Common myeloid progenitor, CD34-positive (primary cell): ENCODE measurements at regions not wholly inside any gene's neighbourhood (a gene's known extent, or its start where the extent isn't known, plus 50 kb on each side); places are given as distances from the start of the nearest gene placed in this dataset.

Source experiments
- CTCF ChIA-PET: fragments of 350-600 bp; sonication (Branson Sonifier 250); formaldehyde crosslinking; loops from one replicate; lab custom pipeline; 2021; ENCODE audit warnings: antibody characterized with exemption; lab: Charles Lee
- POLR2A ChIA-PET: fragments of 350-600 bp; sonication (Branson Sonifier 250); formaldehyde crosslinking; loops from one replicate; lab custom pipeline; 2021; ENCODE audit warnings: antibody characterized with exemption; lab: Charles Lee
- DNase-seq, 3 donors: peaks; one replicate each; pipeline versions ENCODE4 v3.0.0 to v3.0.0-alpha.2; 2013
- H3K27ac ChIP-seq, 2 experiments: 1 replicate in 1 of 2; 2 replicates in 1 of 2; pipeline ENCODE4 v1.7.0; 2013; ENCODE audit warnings: inconsistent platforms in 2 of 2, low read length in 2 of 2, mild to moderate bottlenecking in 2 of 2, low read depth in 1 of 2, moderate library complexity in 1 of 2; ENCODE audit not compliant: severe bottlenecking in 2 of 2, insufficient read depth in 1 of 2, poor library complexity in 1 of 2
- H3K27me3 ChIP-seq, 5 experiments: replicated peaks in 2 of 5; 1 replicate in 3 of 5; 2 replicates in 2 of 5; pipeline versions ENCODE4 v1.6.1 to v1.7.0; 2013; ENCODE audit warnings: low read length in 4 of 5, mild to moderate bottlenecking in 2 of 5, moderate library complexity in 2 of 5, inconsistent platforms in 1 of 5; ENCODE audit not compliant: insufficient read depth in 5 of 5, control insufficient read depth in 4 of 5
- H3K36me3 ChIP-seq, 4 experiments: 1 replicate in 2 of 4; 2 replicates in 2 of 4; pipeline versions ENCODE4 v1.6.1 to v1.7.0; 2013; ENCODE audit warnings: low read length in 3 of 4, control low read depth in 1 of 4, mild to moderate bottlenecking in 1 of 4; ENCODE audit not compliant: control insufficient read depth in 4 of 4, insufficient read depth in 4 of 4
- H3K4me1 ChIP-seq, 4 experiments: 1 replicate in 3 of 4; 2 replicates in 1 of 4; pipeline versions ENCODE4 v1.6.1 to v1.7.1; 2013; ENCODE audit warnings: low read length in 3 of 4, mild to moderate bottlenecking in 3 of 4, control low read depth in 1 of 4, inconsistent platforms in 1 of 4, moderate library complexity in 1 of 4; ENCODE audit not compliant: control insufficient read depth in 4 of 4, insufficient read depth in 4 of 4; ENCODE audit errors: control extremely low read depth in 1 of 4
- H3K4me3 ChIP-seq, 7 experiments: 1 replicate in 4 of 7; 2 replicates in 3 of 7; pipeline versions ENCODE4 v1.5.1 to v1.7.0; 2013; ENCODE audit warnings: mild to moderate bottlenecking in 7 of 7, low read length in 6 of 7, moderate library complexity in 6 of 7, inconsistent platforms in 2 of 7, low read depth in 2 of 7, control low read depth in 1 of 7; ENCODE audit not compliant: insufficient read depth in 4 of 7, control insufficient read depth in 1 of 7; ENCODE audit errors: extremely low read depth in 1 of 7
- H3K9me3 ChIP-seq, 5 experiments: 1 replicate in 4 of 5; 2 replicates in 1 of 5; pipeline versions ENCODE4 v1.6.1 to v1.7.1; 2013; ENCODE audit warnings: low read length in 4 of 5, mild to moderate bottlenecking in 2 of 5, inconsistent platforms in 1 of 5, low read depth in 1 of 5, moderate library complexity in 1 of 5; ENCODE audit not compliant: control insufficient read depth in 4 of 5, insufficient read depth in 2 of 5; ENCODE audit errors: control extremely low read depth in 1 of 5
- WGBS: methylation state at CpG from one replicate; pipeline ENCODE4 v1.1.5; 2013; ENCODE audit not compliant: insufficient coverage; 5-methylcytosine and 5-hydroxymethylcytosine counted together

DNA sequence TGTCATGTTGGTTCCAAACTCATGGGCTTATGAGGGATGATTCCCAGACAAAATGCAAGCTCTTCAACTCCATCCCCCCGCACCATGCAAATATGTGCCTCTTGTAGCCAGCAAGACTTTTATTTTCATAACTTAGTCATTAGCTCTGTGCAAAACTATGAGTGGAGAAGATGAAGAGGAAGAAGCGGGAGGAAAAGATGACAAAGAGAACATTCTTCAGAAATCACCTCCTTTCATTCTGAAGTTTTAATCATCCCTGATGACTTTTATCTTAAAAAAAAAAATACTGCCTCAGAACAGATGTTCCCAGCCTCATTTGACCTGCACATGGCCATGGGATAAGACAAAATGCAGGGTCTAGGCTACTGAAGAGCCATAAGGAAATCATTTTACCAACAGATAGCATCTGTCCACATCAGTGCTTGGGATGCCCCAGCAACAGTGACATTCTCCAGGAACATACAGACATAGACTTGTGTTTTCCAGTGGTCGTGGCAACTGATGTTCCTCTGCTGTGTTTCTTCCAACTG, 145.5 kb downstream of the WNT5A start:
- H3K4me1 ChIP-seq, result no peaks in the 10 kb centered on the region
- POLR2A ChIA-PET, result no interaction called here

DNA sequence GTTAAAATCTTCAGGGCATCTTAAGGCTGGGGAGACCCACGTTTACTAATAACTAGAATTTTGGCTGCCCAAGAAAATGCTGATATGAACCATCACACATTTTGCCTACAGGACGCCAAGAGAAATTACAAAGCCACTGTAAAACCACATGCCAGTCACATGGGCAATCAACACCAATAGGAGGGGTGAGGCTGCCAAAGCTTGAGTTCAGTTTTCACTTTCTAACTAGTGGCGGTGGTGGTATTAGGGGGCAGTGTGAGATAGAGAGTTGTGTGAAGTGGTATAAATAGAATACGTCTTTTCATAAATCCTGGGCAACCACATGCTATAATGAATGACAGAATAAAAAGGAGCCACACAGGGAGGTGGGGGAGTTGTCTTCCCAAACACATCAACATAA, 147.3 kb downstream of the WNT5A start:
- no peaks in the 10 kb centered on the region for H3K4me1 ChIP-seq
- no peaks in the 10 kb centered on the region for H3K27me3 ChIP-seq
- H3K27ac ChIP-seq, result no peak overlapping the region
- no peaks in the 10 kb centered on the region for H3K9me3 ChIP-seq
- CTCF ChIA-PET, result no interaction called here
- 70% methylated on average over 2 of the region's 4 CpGs for WGBS
- no peak for DNase-seq
- H3K4me3 ChIP-seq, result no peak overlapping the region
- H3K36me3 ChIP-seq, result no peaks in the 10 kb centered on the region
- POLR2A ChIA-PET, result no interaction called here

More for the DNA sequence above, 145.5 kb downstream of the WNT5A start:
- Histone ChIP-seq H3K27me3 (no peaks in the 10 kb centered on the region), H3K27ac (no peak overlapping the region), H3K9me3 (no peaks in the 10 kb centered on the region), H3K4me3 (no peak overlapping the region), H3K36me3 (no peaks in the 10 kb centered on the region)
- WGBS, result 92% methylated on average over 1 of the region's 3 CpGs
- DNase-seq, result no peak
- CTCF ChIA-PET, result no interaction called here

DNA sequence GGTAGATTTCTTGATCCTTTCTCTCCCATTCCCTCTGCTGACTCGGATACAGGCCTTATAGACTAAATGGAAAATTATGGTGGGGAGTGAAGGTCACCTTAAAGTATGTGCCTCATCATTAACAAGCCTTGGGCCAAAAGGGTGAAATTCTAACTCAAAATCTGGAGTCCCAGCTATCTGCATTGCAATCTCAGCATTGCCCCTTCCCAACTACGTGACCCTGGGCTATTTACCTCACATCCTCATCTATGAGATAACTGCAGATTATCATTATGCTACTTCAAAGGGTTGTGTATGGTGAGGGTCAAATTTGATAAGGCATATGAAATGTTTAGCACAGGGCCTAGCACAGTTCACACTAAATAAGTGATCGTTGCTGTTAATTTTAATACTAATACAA, 147.7 kb downstream of the WNT5A start:
- Histone ChIP-seq H3K36me3 (no peaks in the 10 kb centered on the region), H3K4me1 (no peaks in the 10 kb centered on the region), H3K27ac (no peak overlapping the region), H3K27me3 (no peaks in the 10 kb centered on the region), H3K9me3 (no peaks in the 10 kb centered on the region), H3K4me3 (no peak overlapping the region)
- WGBS, result no CpG with 5 or more reads among the region's 3 CpGs
- ChIA-PET CTCF (no interaction called here), POLR2A (interaction anchor here (0.6 kb wide), 1 partner anchor 103 kb away, joined by 3 read pairs; no protein-coding TSS in a partner anchor)
- no peak for DNase-seq

DNA sequence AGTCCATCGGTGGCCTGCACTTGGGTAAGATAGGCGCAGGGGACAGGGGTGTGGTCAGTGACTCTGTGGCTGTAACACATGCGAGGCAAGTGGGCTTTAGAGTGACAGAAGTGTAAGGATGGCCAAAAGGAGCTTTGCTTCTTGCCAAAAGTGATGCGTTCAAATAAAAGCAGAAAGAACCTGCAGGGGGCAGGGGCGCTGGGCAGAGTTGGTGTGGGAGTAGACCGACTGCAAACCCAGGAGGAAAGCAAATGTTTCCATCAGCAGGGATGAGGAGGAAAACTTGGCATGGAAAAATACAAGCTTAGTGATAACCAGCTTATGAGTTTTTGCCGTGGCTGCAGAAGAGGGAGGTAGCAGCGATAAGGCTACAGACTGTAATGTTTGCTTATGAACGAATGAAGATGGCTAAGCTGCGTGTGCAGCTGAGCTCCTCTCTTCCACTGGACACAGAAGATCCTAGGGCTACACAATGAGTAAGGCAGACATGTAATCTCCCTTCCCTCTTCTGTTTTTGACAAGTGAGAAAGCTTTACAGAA, 149.4 kb downstream of the WNT5A start:
- H3K9me3 ChIP-seq, result no peaks in the 10 kb centered on the region
- 94% methylated on average over 10 of the region's 10 CpGs for WGBS
- no peaks in the 10 kb centered on the region for H3K4me1 ChIP-seq
- no peaks in the 10 kb centered on the region for H3K27me3 ChIP-seq
- POLR2A ChIA-PET, result no interaction called here
- no peaks in the 10 kb centered on the region for H3K36me3 ChIP-seq
- no peak overlapping the region for H3K27ac ChIP-seq
- no peak for DNase-seq
- CTCF ChIA-PET, result no interaction called here
- no peak overlapping the region for H3K4me3 ChIP-seq

DNA sequence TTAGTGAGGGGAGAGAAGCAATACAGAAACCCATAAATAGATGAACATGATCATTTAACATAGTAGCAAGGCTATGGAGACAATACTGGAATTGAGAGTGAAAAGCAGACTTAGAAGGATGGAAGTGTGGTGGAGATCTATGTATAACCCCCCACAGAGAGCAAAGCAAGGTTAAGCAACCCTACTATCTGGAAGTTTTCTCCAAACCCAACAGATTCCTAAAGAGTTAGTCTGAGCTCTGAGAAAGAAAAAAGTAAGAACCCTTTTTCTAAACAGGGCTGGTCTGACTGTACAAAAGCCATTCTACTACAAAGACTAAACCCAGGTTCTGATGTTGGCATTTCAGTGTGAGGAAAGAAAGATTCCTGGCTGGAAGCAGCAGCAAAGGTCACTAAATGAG, 153.2 kb downstream of the WNT5A start:
- Histone ChIP-seq H3K27ac (no peak overlapping the region), H3K36me3 (no peaks in the 10 kb centered on the region), H3K9me3 (no peaks in the 10 kb centered on the region), H3K4me3 (no peak overlapping the region), H3K27me3 (no peaks in the 10 kb centered on the region), H3K4me1 (no peaks in the 10 kb centered on the region)
- DNase-seq, result no peak
- POLR2A ChIA-PET, result no interaction called here
- CTCF ChIA-PET, result no interaction called here

DNA sequence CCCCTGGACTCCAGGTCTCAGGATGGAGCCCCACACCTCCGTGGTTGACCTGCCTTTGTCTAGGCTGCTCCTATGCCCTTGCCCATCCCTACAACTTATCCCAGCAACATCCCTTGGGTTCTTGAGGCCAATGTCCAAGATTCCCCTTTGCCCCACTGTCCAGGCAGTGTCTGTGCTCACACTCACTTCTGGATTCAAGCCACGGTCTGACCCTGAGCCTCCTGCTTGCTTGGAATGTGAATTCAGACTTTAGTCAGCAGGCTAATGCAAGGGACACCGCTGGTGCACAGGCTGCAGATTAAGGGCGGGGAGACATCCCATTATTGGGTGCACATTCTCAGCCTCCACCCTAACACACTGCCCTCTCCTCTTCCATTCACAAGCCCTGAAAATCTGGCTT, 154.1 kb downstream of the WNT5A start:
- no peak overlapping the region for H3K4me3 ChIP-seq
- no peaks in the 10 kb centered on the region for H3K27me3 ChIP-seq
- no peak for DNase-seq
- no peaks in the 10 kb centered on the region for H3K36me3 ChIP-seq
- ChIA-PET CTCF (no interaction called here), POLR2A (no interaction called here)
- no peak overlapping the region for H3K27ac ChIP-seq
- no peaks in the 10 kb centered on the region for H3K9me3 ChIP-seq
- H3K4me1 ChIP-seq, result no peaks in the 10 kb centered on the region
- 84% methylated on average over 4 of the region's 4 CpGs for WGBS

DNA sequence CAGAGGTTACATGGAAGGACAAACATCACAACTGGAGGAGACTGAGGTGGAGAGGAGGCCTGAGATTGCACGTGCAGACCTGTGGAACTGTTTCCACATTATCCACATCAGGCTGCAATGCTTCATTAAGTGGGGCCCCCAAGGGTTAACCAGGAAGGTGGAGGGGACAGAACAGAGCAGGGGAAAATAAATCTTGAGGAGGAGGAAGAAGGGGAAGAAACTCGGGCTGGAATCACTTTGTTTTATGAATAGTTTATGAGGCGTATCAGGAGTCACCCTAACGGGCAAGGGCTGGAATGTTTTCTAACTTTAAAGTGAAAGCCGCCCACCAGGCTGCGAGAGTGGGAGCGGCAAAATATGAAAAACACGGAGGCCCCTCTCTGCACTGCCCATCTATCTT, 154.9 kb downstream of the WNT5A start:
- no peak for DNase-seq
- Histone ChIP-seq H3K4me1 (no peaks in the 10 kb centered on the region), H3K4me3 (no peak overlapping the region), H3K36me3 (no peaks in the 10 kb centered on the region), H3K27ac (no peak overlapping the region), H3K9me3 (no peaks in the 10 kb centered on the region), H3K27me3 (no peaks in the 10 kb centered on the region)
- CTCF ChIA-PET, result no interaction called here
- POLR2A ChIA-PET, result no interaction called here
- WGBS, result 88% methylated on average over 8 of the region's 8 CpGs
